ENCODE measurements at regions not wholly inside any gene's neighbourhood (a gene's known extent, or its start where the extent isn't known, plus 50 kb on each side); places are given as distances from the start of the nearest gene placed in this dataset.
"Not testable (repeated sequence)": the region's sequence is repeated elsewhere in the genome, so short reads cannot be mapped to it uniquely, and the experiment has no call there.

DNA sequence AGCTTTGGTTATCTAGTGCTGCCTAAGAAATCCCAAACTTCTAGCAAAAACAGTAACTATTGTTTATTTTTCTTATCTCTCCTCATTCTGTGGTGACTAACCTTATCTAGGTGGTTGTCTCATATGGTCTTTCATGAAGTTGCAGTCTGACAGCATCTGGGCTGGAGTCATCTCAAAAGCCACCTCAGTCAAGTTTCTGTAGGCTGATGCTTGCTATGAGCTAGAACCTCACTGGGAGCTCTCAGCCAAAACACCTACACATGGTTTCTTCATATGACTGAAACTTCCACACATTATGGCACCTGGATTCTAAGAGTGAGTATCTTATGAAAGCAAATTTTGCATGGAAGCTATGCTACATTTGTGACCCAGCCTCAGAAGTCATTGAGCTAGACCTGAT, 596.4 kb upstream of the VRK2 start:
- DNase-seq = no peak

DNA sequence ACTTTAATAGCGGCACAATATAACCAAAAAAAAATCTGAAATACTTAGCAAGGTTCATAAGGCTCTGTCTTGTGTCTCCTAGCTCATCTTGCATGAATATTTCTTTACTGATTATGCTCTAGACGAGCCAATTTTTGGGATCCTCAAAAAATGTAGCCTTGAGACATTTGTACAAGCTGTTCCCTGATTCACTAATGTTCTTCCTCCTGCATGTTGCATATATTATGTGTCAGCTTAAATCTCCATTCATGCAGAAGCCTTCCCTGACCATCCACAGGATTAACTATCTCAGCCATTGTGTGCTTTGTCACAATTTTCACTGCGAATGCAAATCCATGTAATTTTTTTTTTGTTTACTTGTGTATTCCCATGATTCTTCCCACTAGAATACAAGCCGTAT, 594.0 kb upstream of the VRK2 start:
- no peak for DNase-seq

- no peak for DNase-seq
Measured at GRCh38 chr2:57453945-57454344, 592.7 kb upstream of the VRK2 start.

GRCh38 chr2:57460396-57461276, 586.0 kb upstream of the VRK2 start:
- no peak for DNase-seq

DNA sequence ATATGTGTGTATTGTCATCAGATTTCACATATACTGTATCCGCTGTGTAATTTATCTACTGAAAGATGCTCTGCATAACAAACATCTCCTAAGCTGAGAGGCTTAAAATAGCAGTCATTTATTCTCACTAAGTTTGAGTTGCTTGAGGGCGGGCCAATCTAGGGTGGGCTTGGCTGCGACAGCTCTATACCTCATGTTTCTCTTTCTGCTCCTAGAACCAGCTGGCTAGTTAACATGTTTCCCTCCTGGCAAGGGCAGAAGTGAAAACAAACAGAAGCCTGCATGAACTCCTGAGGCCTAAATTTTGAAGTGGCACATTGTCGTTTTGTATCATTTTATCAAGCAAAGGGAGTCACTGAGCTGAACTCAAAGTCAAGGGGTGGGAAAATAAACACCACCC, 585.0 kb upstream of the VRK2 start:
- no peak for DNase-seq

DNA sequence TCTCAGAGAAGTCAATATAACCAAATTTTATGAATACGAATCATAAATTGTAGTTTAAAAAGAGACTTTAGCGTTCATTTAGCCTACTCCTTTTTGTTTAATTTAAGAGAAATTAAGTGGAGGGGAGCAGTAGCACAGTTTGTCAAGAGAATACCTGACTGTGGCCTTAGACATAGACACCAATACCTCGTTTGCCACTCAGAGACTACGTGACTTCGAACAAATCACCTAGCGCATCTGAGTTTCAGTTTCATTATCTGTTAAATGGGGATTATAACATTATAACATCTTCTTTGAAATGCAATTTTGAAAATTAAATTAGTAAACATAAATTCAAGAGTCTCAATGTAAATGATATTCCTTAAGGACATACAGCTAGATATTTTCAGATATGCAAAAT, 581.5 kb upstream of the VRK2 start:
- no peak for DNase-seq

DNA sequence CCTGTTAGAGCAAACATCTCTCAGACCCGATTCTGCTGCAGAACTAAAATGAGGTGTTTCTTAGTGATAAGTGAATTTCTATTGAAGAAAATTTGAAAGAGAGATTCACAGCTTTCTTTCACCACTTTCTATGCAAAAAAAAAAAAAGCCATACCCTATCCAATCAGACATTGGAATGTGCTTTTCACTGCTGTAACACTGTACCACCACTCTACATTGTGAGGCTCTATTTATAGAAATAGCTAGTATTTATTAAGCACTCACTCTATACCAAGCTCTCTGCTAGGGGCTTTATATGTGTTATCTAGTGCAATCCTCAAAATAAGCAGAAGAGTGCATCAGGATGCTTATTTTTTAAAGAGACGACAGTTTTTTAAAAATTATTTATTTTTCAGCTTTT, 580.6 kb upstream of the VRK2 start:
- DNase-seq = no peak

DNA sequence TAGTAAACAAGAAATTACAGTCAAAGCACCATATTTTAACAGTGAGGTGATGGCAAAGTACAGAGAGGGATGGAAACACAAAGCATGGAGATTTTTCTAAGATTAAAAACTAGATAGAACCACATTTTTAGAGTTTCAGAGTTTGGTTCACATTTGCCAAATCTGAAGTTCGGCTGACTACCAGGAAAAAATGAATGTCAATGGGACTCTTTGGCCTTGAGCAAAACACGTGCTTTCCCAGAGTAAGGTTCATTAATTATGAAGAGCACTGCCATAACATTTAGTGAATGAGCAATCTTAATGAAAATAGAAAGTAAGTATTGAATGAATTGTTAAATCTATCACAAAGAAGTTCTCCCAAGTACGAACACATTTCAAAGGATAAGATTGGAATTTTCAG, 571.2 kb upstream of the VRK2 start:
- no peak for DNase-seq

DNA sequence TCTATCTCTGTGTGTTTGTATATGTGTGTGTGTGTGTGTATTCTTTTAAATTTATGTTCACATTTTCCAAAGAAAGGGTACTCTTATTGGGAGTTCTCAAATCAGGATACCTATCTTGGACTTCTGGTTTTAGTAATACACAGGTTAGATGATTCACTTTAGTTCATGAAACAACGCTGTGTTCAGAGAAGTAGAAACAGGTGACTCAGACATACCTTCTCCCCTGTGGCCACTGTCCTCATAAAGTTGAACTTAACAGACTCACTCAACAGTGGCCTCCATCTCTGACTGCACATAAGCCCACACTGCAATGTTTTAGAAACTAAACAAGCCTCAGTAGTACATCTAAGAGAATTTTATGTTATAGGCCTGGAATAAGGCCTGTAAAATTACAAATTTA, 566.6 kb upstream of the VRK2 start:
- no peak for DNase-seq

DNA sequence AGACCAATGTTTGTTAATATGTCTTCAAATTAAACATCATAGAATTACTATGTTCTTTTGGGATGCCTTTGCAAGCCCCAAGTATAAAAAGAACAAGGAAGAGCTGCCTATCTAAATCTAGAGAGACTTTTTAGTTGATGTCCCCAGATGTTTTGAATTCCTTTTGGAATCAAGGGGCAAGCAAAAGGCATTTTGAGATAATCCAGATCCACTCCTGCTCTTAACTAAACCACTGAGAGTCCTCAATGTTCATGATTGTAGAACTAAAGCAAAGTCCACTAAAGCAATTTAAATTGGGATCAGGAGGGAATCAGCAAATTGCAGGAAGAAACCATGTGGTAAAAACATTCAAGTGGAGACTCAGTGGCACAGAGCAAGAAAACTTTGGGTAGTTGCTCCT, 558.5 kb upstream of the VRK2 start:
- DNase-seq = no peak

GRCh38 chr2:57490741-57491140, 555.9 kb upstream of the VRK2 start:
- no peak for DNase-seq

DNA sequence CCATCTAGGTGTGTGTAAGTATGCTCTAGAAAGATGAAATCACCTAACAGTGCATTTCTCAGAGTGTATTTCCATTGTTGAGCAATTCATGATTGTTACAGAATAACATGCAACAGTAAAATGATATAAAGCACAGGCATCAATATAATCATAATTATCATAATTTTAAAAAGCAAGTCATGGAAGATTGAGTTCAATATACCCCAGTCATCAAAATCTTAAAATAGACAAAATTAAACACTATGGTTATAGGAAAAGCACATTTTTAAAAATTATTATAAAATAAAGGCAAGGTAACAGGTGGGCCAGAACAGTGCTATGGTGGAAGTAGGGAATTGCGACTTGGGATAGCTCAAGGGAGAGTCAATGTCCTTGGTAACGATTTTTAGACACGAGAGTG, 555.4 kb upstream of the VRK2 start:
- no peak for DNase-seq

DNA sequence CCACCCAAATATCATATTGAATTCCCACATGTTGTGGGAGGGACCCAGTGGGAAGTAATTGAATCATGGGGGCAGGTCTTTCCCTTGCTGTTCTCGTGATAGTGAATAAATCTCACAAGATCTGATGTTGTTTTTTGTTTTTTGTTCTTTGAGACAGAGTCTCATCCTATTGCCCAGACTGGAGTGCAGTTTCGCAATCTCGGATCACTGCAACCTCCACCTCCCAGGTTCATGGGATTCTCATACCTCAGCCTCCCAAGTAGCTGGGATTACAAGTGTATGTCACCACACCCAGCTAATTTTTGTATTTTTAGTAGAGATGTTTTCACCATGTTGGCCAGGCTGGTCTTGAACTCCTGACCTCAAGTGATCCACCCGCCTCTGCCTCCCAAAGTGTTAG, 552.6 kb upstream of the VRK2 start:
- not testable (repeated sequence) for DNase-seq

GRCh38 chr2:57497489-57498096, 549.0 kb upstream of the VRK2 start:
- no peak for DNase-seq

GRCh38 chr2:57504787-57505186, 541.8 kb upstream of the VRK2 start:
- DNase-seq = no peak

DNA sequence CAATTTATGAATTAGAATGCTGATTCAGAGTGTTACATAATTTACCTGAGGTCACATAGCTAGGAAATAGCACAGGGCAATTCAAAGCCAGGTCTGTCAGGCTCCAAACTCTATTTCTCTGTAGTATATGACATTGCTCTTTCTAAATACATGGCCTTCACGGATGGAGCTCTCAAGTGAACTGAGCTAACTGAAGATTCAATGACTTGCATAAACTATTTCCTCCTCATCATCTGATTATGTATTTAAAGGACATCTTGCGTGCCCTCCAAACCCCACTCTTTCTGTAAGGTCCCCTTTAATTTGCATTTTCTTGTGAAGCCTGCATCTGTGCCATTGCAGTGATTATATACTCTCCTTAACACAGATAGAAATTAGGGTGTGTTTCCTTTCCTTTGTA, 537.4 kb upstream of the VRK2 start:
- no peak for DNase-seq

- DNase-seq = no peak
Measured at GRCh38 chr2:57510704-57511103, 535.9 kb upstream of the VRK2 start.

DNA sequence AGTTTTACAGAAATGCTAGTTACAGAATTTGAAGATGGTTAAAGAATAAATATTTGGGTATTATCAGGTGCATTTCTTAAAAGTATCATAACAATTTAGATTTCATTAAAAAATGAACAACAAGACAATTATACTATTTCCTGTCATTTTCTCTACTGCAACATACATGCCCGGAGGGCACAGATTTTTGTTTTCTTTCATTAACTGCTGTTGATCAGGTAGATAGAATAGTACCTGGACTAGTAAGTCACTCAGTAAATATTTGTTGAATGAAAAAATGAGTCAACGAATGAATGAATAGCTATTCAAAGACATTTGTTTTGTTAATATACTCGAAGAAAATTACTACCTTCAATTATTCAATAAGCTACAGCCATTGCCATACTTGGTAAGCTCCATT, 531.2 kb upstream of the VRK2 start:
- DNase-seq = no peak

DNA sequence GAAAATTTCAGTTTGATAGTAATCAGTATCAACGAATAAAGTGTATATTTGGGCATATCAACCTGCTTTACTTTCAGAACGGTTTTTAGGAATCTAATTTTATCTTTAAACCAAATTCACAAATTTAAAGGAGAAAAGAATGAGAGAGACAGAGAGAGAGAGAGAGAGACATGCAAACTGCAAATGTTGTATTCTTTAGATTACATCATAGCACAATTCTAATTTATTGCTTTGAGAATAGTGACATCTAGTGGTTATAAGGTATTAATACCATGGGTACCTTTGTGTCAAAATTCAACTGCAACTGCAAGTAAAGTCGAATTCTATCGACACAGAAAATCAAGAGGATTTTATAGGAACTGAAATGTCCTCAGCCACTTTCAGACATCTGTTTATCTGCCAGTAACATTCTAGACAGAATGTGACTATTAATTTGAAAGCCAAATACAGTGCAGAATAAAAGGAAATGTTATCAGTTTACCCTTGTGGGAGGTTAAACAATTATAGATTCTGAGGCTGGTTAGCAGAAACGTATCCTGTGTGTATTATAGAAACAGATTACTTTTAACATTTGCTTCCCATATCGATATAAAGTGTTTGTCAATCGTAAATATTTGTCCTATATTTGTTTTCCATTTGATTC, 529.8 kb upstream of the VRK2 start:
- DNase-seq = no peak

DNA sequence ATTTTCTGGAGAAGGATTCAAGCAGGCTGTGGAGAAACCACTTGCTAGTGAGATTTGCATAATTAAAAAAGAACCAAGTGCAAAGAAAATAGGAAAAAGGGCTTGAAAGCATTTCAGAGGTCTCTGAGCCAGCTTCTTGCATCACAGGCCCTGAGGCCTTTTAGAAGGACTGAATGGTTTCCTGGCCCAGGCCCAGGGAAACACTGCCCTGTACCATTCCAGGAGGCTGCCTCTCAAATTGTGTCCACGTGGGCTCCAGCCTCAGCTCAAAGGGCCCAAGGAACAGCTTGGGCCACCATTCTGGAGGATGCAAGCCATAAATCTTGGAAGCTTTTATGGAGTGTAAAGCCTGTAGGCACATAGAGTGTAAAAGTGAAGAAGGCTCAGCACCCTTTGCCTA, 523.3 kb upstream of the VRK2 start:
- DNase-seq = no peak

GRCh38 chr2:57527685-57528084, 518.9 kb upstream of the VRK2 start:
- DNase-seq = no peak

DNA sequence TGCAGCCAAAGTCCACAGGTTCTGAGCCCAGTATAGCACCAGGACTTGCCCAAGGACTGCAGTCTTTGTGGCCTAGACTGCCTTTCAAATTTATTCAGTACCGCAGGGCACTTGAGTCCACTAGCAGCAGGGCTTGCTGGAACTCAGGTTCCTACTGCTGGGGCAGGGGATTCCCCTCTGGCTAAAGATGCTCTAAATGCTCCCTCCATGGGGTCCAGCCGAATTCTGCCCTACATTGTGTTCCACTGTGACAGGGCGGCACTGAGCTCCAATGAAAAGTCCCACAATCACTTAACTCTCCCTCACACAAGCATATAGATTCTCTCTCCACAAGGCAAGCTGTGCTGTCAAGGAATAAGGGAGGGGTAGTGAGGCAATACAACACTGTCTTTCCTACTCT, 518.1 kb upstream of the VRK2 start:
- DNase-seq = no peak

GRCh38 chr2:57534358-57534757, 512.2 kb upstream of the VRK2 start:
- DNase-seq = no peak

DNA sequence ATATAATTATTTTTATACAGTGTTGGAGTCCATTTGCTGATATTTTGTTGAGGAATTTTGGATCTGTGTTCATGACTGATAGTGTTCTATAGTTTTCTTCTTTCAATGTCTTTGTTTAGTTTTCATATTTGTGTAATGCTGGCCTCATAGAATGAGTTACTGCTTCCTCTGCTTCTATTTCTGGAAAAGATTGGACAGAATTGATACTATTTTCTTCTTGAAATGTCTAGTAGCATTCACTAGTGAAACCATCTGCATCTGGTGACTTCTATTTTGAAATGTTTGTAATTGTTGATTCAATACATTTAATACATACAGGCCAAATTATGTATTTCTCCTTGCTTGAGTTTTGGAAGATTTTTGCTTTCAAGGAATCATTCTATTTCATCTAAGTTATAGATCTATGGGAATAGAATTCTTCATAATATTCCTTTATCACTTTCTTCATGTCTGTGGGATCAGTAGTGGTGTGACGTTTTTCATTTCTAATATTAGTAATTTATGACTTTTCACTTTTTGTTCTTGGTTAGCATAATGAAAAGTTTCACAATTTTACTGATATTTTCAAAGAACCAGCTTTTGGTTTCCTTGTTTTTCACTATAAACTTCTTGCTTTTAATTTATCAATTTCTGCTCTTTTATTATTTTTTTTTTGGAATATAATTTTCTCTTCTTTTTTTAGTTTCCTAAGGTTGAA, 509.9 kb upstream of the VRK2 start:
- no peak for DNase-seq
